Fibroblast of villous mesenchyme (primary cell): ENCODE measurements at regions not wholly inside any gene's neighbourhood (a gene's known extent, or its start where the extent isn't known, plus 50 kb on each side); places are given as distances from the start of the nearest gene placed in this dataset.

Experiments used
- DNase-seq: peaks from one replicate; pipeline ENCODE4 v3.0.0-alpha.2; 2010; ENCODE audit warnings: low read depth
- H3K4me3 ChIP-seq: 2 replicates; pipeline ENCODE4 v1.5.1; 2011; ENCODE audit warnings: low read depth, mild to moderate bottlenecking, low read length
- TF ChIP-seq, protein P1 (sequence below): IDR thresholded peaks from 2 replicates; pipeline ENCODE4 v1.5.1; 2012; ENCODE audit warnings: low read depth, mild to moderate bottlenecking, low read length; ENCODE audit not compliant: insufficient read depth

DNA sequence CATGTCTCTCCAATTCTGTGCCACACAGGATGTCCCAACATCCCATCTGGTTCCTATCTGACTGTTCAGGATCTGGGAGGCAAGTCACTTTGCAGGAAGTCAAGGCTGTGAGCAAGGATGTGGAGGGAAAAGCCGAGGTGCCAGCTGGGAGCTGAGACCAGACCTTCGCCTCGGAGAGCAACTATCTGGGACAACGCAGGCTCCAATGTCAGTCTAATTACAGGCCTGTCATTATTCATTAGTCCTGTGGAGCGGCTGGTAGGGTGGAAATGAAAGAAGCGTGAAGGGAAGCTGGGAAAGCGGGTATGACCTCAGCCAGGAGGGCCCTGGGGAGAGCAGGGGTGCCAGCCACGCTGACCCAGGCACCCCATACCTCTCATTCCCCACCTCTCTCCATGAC, 147.3 kb downstream of the UNC5CL start:
- TF ChIP-seq, protein P1, sequence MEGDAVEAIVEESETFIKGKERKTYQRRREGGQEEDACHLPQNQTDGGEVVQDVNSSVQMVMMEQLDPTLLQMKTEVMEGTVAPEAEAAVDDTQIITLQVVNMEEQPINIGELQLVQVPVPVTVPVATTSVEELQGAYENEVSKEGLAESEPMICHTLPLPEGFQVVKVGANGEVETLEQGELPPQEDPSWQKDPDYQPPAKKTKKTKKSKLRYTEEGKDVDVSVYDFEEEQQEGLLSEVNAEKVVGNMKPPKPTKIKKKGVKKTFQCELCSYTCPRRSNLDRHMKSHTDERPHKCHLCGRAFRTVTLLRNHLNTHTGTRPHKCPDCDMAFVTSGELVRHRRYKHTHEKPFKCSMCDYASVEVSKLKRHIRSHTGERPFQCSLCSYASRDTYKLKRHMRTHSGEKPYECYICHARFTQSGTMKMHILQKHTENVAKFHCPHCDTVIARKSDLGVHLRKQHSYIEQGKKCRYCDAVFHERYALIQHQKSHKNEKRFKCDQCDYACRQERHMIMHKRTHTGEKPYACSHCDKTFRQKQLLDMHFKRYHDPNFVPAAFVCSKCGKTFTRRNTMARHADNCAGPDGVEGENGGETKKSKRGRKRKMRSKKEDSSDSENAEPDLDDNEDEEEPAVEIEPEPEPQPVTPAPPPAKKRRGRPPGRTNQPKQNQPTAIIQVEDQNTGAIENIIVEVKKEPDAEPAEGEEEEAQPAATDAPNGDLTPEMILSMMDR: no peak

DNA sequence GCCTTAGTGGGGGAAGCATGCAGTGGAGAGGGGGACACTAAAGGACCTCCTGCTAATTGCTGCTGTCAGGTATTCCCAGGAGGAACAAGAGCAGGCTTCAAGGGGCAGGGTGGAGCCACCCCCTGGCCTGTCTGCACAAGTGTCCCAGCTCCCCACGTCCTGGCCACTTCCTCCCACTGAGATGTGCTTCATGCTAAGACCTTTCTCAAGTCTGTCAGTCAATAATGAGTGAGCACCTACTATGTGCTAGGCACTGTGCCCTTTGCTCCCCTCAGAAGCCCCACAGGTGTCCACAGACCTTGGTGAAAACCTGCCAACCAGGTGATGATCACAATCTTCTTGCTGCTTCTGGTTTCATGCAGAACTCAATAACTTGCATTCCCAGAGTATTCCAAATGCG, 147.9 kb downstream of the UNC5CL start:
- TF ChIP-seq, protein P1: no peak
- H3K4me3 ChIP-seq: no peak overlapping the region
- no peak for DNase-seq

More for the DNA sequence above, 147.3 kb downstream of the UNC5CL start:
- H3K4me3 ChIP-seq: no peak overlapping the region
- no peak for DNase-seq

DNA sequence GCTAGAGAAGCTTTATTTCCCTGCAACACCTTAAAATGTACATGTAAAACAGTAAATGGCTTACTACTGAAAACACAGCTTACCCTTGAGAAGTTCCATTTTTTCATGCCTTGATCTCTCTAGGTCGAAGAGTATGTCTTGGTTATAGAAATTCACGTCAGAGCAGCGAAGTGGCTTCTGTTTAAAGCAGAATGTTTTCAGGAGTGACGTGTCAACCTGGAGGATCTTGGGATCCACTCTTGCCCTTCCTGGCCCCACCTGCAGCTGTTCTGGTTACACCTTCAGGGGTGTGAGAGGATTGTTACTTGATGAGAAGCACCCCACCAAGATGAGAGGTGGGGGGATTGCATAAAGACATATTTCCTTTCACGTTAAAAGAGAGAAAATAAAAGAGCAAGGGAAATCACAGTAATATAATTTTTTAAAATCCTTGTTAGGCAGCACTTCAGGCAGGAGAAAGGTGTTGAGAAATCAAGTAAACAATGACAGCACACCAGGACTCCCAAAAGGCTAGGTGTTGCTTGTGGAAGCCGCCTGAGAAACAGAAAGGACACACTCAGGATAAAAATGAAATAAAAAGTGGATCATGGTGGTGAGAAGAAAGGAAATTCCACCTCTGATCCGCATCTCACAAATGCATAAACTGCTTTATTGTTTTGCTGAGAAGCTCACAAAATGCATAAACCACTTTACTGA, 149.7 kb downstream of the UNC5CL start:
- DNase-seq: no peak
- H3K4me3 ChIP-seq: no peak overlapping the region
- TF ChIP-seq, protein P1: no peak

DNA sequence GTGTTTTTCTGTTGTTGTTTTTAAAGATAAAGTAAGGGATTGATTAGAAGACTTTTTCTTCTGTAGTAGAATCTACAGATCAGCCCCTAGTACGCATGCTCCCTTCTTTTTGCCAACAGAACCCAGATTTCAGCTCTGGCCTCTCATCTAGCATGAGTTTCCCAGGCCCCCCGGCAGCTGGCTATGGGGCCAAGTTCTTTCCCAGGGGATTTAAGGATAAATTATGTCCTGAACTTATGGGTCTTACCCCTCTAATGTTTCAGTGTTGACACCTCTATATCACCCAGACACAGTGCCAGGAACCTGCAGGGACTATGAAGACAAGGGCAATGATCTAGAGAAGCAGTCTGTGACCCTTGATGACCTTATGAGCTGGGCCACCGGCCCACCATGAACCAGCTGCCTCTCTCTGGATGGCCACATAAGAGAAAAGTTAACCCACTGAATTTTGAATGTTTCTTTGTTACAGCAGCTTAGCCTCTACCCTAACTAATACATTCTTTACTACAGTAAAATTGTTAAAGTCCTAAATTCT, 150.5 kb downstream of the UNC5CL start:
- DNase-seq: no peak
- TF ChIP-seq, protein P1: no peak
- H3K4me3 ChIP-seq: no peak overlapping the region

DNA sequence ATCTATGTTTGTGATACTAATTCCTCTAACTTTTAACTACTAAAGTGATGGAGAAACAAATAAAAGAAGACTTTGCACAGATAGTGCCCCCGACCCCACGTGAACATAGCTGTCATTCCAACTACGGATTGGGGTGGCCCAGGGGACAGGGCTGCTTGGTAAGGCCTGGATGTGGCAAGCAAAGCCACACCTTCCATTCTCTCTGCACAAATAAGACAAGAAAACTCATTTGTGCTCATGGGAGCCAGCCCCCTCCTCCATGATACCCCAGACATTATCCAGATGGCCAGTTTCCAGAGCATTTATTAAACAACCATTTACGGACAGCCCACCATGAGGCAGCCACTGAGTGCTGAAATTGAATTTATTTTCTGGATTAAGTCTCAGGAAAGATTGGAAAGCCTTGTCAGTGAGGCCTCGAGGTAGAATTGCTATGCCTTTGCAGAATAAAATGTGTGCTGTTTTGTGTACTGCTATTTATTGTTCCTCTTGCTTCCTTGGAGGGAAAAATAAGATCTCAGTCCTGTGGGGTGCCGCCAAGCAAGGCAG, 151.2 kb downstream of the UNC5CL start:
- H3K4me3 ChIP-seq: no peak overlapping the region
- TF ChIP-seq, protein P1: no peak
- DNase-seq: no peak

DNA sequence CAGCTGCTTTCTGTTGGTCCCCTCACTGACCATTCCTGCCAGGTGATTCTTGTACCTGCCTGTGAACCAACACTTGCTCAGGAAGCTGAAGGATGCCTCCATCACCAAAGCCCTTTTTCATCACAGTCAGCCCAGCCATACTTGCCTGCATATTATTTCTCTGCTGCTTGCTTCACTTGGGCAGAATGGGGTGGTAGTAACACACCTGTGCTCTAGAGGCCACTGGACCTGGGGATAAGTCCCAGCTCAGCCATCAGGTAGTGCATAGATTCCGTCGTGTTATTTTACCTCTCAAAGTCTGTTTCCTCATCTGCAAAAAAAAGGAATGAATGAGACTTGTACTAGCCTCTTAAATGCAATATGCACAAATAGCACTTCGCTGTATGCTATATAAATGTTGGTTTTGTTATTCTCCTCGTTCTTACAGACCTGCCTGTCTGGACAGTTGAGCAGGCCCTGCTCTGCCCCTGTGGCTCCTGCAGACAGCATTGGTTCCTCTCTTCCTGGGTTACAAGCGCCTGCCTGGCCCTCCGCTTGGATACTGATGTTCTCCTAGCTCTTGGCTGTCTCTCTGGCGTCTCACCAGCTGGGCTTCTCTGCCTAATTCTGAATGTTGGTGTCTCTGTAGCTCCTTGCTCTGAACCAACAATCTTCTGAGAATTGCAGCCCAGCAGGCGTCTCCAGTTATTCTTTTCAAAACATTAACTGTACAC, 151.8 kb downstream of the UNC5CL start:
- DNase-seq: no peak
- TF ChIP-seq, protein P1: no peak
- no peak overlapping the region for H3K4me3 ChIP-seq
